ENCODE measurements at regions not wholly inside any gene's neighbourhood (a gene's known extent, or its start where the extent isn't known, plus 50 kb on each side); places are given as distances from the start of the nearest gene placed in this dataset.

DNA sequence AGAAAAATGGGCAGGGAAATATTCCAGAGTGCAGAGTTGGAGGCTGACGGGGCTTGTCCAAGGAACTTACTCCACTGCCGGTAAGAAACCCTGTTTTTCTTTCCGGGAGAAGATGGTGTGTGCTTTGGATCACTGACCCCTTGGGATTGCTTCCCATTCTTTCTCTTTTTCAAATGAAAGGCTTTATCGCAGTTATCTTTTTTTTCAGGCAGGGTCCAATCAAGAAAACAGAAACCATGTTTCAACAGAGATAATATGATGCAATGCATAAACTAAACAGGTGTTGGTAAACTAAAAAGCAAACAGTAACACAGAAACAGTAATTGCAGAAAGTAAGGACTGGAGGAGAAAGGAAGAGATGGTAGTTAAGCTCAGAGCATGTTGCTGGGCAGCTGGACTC, 145.1 kb downstream of the LYPLAL1 start:
- peaks cover 17% of the 10 kb centered on the region for H3K27me3 ChIP-seq (ENCODE audit: control insufficient read depth, insufficient read depth, low read length)
- DNase-seq (ENCODE audit: low read depth) (no peak), FAIRE-seq (no peak)
- no peak overlapping the region for H3K4me3 ChIP-seq (ENCODE audit: low read depth, low read length)
- TF ChIP-seq, protein P1, sequence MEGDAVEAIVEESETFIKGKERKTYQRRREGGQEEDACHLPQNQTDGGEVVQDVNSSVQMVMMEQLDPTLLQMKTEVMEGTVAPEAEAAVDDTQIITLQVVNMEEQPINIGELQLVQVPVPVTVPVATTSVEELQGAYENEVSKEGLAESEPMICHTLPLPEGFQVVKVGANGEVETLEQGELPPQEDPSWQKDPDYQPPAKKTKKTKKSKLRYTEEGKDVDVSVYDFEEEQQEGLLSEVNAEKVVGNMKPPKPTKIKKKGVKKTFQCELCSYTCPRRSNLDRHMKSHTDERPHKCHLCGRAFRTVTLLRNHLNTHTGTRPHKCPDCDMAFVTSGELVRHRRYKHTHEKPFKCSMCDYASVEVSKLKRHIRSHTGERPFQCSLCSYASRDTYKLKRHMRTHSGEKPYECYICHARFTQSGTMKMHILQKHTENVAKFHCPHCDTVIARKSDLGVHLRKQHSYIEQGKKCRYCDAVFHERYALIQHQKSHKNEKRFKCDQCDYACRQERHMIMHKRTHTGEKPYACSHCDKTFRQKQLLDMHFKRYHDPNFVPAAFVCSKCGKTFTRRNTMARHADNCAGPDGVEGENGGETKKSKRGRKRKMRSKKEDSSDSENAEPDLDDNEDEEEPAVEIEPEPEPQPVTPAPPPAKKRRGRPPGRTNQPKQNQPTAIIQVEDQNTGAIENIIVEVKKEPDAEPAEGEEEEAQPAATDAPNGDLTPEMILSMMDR (IDR thresholded peaks at IDR 0.05; ENCODE audit: insufficient read depth, low read length, severe bottlenecking) = no peak
- H3K36me3 ChIP-seq (ENCODE audit: control insufficient read depth, insufficient read depth, low read length) = no peaks in the 10 kb centered on the region

DNA sequence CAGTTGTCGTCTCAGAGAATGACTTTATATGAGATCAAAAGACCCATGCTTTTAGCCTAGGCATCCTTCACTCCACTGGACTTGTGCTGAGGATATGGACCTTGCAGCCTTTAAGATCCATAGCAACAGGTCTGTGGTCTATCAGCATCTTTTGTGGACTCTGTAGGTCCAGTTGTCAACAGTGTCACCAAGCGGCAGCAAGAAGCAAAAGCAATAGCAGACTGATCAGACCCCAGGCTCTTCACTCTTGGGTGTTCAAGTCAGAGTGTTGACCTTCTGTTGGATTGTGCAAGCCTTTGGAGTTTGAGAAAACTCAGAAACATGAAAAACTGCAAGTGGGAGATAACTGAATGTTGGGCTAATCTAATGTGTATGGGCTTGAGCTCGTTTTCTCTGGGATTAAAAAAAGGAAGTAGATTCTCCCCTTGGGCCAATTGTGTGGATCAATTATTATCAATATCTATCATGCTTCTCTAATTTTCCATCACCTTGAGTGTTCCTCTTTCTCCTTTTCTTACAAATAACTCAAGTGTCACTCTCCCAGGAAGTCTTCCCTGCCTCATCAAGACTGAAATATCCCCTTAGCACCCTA, 144.2 kb downstream of the LYPLAL1 start:
- Histone ChIP-seq H3K36me3 (ENCODE audit: control insufficient read depth, insufficient read depth, low read length) (no peaks in the 10 kb centered on the region), H3K4me3 (ENCODE audit: low read depth, low read length) (no peak overlapping the region), H3K27me3 (ENCODE audit: control insufficient read depth, insufficient read depth, low read length) (peaks cover 13% of the 10 kb centered on the region)
- DNase-seq (ENCODE audit: low read depth) (no peak), FAIRE-seq (no peak)
- TF ChIP-seq, protein P1 (IDR thresholded peaks at IDR 0.05; ENCODE audit: insufficient read depth, low read length, severe bottlenecking) = peak; percentile 6

DNA sequence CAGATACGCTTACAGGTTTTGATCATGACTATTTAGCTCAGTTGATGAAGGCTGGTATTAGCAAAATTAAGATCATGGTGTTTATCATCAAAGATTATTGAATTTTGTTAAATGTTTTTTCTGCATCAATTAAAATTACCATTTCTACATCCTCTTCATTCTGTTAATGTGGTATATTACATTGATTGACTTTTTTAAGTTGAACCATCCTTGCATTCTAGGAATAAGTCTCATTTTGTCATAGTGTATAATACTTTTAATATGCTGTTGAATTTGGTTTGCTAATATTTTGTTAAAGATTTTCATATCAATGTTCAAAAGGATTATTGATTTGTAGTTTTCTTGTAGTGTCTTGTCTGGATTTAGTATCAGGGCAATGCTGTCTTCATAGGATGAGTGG, 142.4 kb downstream of the LYPLAL1 start:
- H3K36me3 ChIP-seq (ENCODE audit: control insufficient read depth, insufficient read depth, low read length) = no peaks in the 10 kb centered on the region
- no peak for DNase-seq (ENCODE audit: low read depth)
- FAIRE-seq = no peak
- no peak overlapping the region for H3K4me3 ChIP-seq (ENCODE audit: low read depth, low read length)
- H3K27me3 ChIP-seq (ENCODE audit: control insufficient read depth, insufficient read depth, low read length) = peaks cover 13% of the 10 kb centered on the region
- TF ChIP-seq, protein P1 (IDR thresholded peaks at IDR 0.05; ENCODE audit: insufficient read depth, low read length, severe bottlenecking) = no peak

DNA sequence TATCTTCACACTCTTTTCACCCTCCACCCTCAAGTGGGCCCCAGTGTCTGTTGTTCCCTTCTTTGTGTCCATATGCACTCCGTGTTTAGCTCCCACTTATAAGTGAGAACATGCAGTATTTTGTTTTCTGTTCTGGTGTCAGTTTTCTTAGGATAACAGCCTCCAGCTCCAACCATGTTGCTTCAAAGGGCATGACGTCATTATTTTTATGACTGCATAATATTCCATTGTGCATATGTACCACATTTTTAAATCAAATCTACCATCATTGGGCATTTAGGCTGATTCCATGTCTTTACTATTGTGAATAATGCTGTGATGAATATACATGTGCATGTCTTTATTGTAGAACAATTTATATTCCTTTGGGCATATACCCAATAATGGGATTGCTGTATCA, 140.3 kb downstream of the LYPLAL1 start:
- Histone ChIP-seq H3K4me3 (ENCODE audit: low read depth, low read length) (no peak overlapping the region), H3K36me3 (ENCODE audit: control insufficient read depth, insufficient read depth, low read length) (no peaks in the 10 kb centered on the region), H3K27me3 (ENCODE audit: control insufficient read depth, insufficient read depth, low read length) (peaks cover 11% of the 10 kb centered on the region)
- DNase-seq (ENCODE audit: low read depth) (no peak), FAIRE-seq (no peak)
- TF ChIP-seq, protein P1 (IDR thresholded peaks at IDR 0.05; ENCODE audit: insufficient read depth, low read length, severe bottlenecking) = no peak

DNA sequence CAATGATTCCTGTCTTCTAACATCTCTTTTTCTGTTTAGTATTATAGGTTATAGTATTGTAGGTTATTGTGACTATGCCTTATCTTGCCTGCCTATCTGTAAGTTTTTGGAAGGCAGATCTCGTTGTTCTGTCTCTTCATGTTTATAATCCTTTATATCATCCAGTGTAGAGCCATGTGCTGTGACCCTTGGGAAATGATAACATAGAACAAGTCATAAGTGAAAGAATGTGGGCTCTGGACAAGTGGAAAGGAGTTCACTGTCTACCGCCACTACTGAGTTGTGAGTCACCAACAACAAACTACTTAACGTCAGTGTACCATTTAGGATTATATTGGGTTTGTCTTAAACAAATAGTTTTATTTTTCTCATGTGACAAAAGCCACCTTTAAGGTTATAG, 139.3 kb downstream of the LYPLAL1 start:
- DNase-seq (ENCODE audit: low read depth) = peak; percentile 35
- no peak overlapping the region for H3K4me3 ChIP-seq (ENCODE audit: low read depth, low read length)
- no peak for FAIRE-seq
- H3K36me3 ChIP-seq (ENCODE audit: control insufficient read depth, insufficient read depth, low read length) = no peaks in the 10 kb centered on the region
- H3K27me3 ChIP-seq (ENCODE audit: control insufficient read depth, insufficient read depth, low read length) = peaks cover 10% of the 10 kb centered on the region
- TF ChIP-seq, protein P1 (IDR thresholded peaks at IDR 0.05; ENCODE audit: insufficient read depth, low read length, severe bottlenecking) = no peak

DNA sequence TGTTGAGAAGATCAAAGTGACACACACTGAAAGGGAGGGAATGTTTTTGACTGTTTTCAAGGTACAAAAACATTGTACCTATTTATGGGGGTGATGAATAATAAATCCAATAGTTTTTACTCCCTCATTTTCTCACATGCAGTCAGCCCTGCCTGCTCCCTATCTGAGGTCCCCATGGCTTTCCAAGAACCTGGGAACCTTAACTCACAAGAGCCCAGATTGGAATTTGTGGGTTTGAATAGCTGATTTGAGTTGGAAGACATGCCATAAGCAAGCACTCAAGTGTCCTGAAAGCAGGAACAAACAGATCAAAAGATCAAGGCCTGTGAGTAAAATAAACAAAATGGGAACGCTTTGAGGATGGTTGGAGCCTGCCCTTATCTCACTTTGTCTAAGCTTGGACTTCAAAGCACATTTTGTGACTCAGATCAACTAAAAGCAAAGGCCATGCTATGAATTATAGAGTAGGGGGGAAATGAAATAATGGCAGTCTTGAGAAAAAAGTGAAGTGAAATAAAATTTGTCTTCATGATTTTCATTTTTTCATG, 136.6 kb downstream of the LYPLAL1 start:
- no peaks in the 10 kb centered on the region for H3K36me3 ChIP-seq (ENCODE audit: control insufficient read depth, insufficient read depth, low read length)
- FAIRE-seq = no peak
- TF ChIP-seq, protein P1 (IDR thresholded peaks at IDR 0.05; ENCODE audit: insufficient read depth, low read length, severe bottlenecking) = no peak
- H3K4me3 ChIP-seq (ENCODE audit: low read depth, low read length) = no peak overlapping the region
- peaks cover 9% of the 10 kb centered on the region for H3K27me3 ChIP-seq (ENCODE audit: control insufficient read depth, insufficient read depth, low read length)
- DNase-seq (ENCODE audit: low read depth) = no peak
